HG02884 (cell line): ENCODE measurements at regions not wholly inside any gene's neighbourhood (a gene's known extent, or its start where the extent isn't known, plus 50 kb on each side); places are given as distances from the start of the nearest gene placed in this dataset.

ENCODE experiments used
- ATAC-seq: cut with Tn5 transposase; IDR thresholded peaks from one replicate; pipeline ENCODE4 v1.9.1; 2021; ENCODE audit warnings: mild to moderate bottlenecking, moderate library complexity; ENCODE audit not compliant: unreplicated experiment

DNA sequence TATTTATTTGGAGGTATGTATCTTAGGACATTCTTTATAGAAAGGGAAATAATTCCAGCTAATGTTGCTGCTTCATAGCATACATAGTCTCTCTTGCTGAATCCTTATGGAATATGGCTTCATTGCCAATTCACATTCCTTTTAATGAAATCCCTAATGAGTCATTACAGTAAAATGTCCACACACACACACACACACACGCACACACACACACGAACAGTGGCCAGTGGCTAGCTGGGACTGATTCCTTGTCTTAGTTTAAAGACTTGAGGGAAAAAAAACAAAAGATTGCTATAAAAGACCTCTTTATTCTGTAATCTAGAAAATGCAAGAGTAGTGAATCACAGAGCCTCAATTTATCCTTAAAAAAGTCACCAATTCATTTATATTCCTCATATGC lies 301.6 kb downstream of the SLITRK6 start:
- ATAC-seq: no peak

DNA sequence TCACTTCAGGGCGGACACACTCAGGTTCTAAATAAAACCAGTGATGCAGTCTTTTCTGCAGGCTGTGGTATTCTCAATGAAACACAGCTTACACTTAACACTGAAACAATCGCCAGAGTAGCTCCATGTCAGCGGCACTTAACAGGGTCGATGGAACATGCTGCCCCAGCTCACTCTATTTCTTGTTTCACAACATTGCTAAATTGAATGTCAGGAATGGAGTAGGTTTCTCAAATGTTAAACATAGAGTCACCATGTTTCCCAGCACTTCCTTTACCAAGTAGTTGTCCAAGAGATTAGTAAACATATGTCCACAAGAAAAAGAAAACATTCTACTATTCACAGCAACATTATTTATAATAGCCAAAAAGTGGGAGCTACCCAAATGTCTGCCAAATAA lies 306.9 kb downstream of the SLITRK6 start:
- ATAC-seq: no peak

DNA sequence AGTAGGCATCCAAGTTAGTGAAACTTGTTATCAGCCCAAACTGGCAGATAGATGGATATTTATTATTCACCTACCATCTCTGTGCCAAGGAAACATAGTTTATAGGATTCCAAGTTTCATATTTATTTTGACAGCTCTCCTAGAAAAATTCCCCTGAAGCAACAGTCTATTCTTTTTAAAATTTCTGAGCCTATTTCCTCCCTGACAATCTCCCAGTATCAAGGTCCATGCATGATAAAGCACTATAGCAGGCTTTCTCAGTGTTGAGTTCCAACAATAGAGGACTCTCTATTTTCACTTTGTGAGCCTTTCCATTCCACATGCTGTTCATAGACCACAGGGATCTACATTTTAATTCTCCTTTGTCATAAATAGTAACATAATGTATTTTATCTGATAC lies 312.6 kb downstream of the SLITRK6 start:
- no peak for ATAC-seq

DNA sequence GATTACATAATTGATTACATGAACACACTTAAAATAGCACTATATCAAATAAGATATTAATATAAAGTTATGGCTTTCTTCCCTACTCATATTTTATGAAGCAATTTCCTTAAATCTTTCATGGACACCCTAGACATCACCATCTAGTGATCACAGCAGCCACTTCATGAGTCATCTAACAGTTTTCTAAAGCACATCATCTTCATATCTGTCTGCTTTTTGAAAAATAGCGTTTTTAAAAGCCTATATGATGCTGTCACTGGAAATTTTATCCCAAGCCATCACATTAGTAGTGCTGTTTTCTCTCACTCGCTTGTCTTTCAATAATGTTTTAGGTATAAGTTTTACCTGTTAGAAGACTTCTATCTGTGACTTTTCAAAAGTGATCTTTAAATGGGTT lies 326.1 kb downstream of the SLITRK6 start:
- no peak for ATAC-seq

DNA sequence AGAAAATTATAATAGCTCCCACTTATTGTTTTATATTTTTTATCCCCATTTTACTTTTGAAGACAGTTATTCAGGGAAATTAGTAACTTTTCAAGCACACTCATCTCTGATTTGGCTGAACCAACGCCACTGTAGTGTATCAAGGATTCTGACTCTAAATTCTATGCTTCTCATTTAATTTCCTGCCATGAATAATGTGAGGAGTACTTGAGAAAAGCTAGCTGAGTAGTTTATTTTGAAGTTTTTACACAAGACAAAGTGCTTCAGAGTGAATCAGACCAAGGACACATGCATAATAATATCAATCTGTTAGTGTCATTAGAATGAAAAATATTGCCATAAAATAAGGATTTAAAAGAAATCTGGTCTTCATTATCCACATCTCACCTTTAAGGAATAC lies 329.9 kb downstream of the SLITRK6 start:
- no peak for ATAC-seq

GRCh38 chr13:85462792-85463425 lies 336.3 kb downstream of the SLITRK6 start:
- ATAC-seq: no peak

DNA sequence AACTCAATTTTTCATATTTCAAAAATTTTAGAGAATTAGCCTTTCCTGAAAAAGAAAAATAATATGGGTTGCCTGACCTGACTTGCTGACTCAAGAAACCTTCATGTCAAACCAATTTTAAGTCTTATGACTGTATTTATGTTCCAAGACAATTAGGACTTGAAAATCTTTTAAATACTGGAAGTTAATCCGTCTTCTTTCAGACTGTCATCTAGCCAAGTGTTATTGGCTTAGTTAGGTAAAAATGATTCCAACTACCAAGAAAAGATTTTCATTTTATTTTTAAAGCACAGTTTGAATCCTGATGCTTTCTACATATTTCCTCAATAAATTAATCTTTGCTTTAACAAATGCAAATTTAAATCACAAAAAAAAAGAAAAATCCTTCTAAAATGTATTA lies 337.6 kb downstream of the SLITRK6 start:
- no peak for ATAC-seq

DNA sequence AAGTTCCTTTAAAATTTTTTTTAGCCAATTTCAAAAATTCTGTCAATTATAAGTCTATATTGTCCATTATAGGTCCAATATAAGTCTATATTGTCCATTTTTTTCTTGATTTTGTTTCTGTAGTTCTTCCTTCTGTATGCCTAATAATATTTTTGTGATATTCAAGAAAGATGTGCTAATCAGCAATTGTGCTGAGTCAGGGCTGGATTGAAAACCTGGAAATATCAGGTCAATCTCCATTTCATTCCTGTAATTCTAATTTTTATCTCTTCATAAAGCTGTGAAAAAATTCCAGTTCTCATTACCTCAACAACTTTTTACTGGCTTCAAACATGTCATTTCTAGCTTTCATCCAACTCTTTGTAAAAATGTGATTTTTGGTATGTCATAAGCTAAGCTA lies 353.7 kb downstream of the SLITRK6 start:
- no peak for ATAC-seq

DNA sequence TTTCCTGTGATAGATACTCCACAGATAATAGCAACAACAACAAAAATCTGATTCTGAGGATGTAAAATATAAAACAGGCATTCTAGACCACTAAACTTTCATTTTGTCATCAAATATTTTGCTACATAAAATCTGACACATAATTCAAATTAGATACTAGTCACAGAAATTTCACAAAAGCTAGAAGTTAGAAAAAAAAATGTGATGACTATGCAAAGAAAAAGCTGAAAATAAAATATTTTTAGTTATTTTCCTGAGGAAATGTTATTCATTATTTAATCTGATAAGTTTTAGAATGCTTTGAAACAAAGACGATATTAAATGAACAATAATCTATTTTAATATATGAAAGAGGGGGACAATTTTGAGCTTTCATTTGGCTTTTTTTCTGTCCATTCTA lies 357.2 kb downstream of the SLITRK6 start:
- no peak for ATAC-seq

DNA sequence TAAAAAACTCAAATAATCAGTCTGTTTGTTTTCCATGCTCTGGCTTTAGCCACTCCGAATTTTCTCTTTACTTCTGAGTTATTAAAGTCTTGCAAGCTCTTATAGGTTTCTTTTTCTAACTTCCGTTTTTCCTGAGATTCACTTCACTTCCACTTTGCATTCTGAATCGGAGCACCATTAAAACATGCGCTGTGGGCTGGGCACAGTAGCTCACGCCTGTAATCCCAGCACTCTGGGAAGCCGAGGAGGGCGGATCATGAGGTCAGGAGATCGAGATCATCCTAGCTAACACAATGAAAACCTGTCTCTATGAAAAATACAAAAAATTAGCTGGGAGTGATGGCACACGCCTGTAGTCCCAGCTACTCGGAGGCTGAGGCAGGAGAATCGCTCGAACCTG lies 357.9 kb downstream of the SLITRK6 start:
- no peak for ATAC-seq

- ATAC-seq: no peak
Measured at GRCh38 chr13:85436029-85436428, 363.2 kb downstream of the SLITRK6 start.

DNA sequence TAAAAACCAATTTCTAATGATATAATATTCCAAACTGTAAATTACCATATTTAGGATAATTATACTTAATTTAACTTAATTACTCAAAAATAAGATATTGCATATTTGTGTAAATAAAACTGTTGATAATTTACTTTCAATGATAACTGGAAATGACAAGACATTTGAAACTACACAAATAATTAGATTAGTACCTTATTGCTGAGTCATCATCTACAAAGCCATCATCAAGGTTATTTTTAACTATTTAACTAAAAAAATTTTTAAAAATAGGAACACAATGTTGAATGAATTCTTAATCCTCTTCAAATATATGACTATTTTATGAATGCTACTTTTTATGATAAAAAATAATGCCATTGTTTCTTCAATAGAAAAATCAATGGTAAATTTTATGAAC lies 364.3 kb downstream of the SLITRK6 start:
- no peak for ATAC-seq

DNA sequence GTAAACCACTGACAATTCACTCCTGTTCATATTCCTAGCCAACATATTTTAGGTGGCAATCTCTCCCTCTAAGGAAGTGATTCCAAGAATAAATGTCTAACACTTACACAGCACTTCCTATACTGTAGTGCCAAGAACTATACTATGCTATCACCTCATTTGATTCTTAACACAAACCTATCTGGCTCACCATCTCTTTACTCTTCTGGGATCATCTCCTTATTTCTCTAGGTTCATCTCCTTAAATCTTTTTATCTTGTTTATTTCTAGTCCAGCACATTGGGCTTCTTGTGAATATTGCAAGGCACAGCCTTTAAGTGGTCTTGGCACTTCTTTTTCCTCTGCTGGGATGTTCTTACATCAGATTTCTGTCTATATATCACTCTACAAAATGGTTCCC lies 366.3 kb downstream of the SLITRK6 start:
- no peak for ATAC-seq

- ATAC-seq: no peak
Measured at GRCh38 chr13:85431720-85432119, 367.5 kb downstream of the SLITRK6 start.

DNA sequence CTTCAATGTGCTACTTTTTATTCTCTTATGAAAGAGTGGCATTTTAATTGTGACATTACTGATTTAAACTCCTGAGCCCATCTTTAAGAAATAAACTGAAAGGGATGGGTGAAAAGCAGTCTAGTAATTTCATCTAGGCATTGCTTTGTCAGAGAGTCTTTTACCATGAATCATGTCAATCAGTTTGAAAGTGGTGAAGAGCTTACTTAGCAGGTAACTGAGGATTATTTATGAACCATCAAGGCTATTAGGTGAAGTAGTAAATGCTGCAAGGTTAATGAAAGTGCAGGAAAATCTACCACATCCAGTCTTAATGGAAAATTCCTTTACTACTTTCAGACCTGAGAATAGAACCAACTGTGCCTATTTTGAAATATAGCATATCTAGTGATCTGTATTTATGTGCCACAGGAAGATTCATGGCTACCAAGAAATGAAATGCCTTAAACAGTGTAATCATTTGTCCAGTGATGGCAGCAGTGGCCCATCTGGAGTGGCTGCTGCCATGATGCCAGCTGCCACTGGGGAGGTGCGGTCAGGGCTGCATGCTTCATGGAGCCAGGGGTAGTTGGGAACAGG lies 368.9 kb downstream of the SLITRK6 start:
- no peak for ATAC-seq

DNA sequence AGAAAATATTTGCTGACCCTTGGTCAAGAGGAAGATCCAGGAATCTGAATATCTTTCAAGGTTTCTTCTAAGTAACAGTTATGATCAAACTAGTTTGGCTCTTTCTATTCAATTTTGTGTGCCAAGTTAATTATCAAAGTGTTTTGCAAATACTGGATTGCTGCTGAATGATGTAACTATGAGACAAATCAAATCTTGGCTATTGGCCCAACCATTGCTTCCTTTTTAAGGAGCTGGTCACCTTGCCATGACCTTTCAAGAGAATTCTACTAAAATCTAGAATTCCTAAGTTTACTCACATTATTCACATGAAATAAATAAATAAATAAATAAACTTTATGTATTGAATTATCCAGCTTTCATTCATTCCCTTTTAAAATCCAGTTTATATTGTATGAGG lies 371.8 kb downstream of the SLITRK6 start:
- no peak for ATAC-seq

GRCh38 chr13:85420136-85420535 lies 379.1 kb downstream of the SLITRK6 start:
- no peak for ATAC-seq

DNA sequence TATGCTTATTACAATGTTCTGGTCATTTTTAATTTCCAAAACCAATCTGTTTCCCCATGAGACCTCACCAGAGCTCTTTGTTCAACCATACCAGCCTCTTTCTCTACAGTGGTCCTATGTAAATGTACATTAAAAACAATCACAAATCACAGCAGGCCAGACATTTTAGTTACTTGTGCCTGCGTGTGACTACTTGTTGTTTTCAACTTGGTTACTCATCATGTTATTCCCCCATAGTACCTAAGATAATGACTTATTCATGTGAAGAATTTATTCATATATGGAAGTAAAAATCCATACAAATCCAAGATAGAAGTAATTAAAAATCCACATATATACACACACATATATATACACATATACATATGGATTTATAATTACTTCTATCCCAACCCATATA lies 379.6 kb downstream of the SLITRK6 start:
- no peak for ATAC-seq

DNA sequence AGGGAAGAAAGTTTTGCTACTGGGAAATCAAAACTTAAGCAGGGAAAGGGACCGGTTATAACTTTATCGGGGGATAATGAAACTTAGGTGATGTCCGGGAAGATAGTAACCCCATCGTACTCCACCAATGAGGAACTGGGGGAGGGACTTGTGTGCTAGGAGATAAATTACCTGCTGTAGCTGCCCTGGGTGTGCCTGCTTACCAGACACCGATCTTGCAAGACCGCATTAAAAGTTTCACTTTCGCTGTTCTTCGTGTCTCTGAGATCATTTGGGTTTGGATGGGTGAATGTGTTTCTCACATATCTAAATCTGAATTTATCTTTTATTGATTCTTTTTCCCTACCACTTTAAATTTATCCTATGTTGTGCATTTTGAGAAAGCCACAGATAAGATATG lies 381.4 kb downstream of the SLITRK6 start:
- ATAC-seq: no peak

DNA sequence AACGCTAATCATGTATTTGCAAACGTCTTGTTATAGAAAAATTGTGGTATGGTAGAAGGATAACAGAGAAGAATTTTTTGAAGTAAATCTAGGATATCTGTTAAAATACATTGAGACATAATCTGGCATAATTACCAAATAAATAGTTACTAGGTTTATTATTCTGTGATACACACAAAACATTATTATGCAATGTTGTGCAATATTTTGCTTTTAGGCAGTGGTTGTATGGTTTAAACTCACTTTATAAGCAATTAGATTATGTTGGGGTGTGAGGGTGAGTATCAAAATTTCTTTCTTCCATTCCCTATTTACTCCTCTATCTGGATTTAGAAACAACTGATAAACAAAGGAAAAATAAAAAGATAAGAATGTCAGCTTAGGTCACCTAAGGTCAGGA lies 385.6 kb downstream of the SLITRK6 start:
- no peak for ATAC-seq

- ATAC-seq: no peak
Measured at GRCh38 chr13:85412448-85412847, 386.8 kb downstream of the SLITRK6 start.

GRCh38 chr13:85411591-85411990 lies 387.6 kb downstream of the SLITRK6 start:
- ATAC-seq: no peak

DNA sequence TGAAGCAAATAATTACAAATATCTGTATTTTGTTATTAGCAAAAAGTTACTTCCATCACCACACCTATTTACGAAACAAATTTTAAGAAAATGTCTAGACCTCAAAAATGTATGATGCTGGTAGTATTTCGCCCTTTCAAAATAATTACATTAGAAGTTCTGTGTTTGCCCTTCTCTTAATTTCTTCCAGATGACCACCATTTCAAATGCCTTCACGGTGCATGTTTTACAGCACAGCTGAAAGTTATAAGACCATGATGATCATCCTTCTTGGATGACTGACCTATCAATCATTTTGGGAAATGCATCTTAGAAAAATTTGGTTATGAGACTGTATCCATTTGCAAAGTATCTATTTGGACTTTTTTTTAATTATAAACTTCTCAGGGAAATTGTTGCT lies 390.8 kb downstream of the SLITRK6 start:
- no peak for ATAC-seq
